ENCODE measurements at regions not wholly inside any gene's neighbourhood (a gene's known extent, or its start where the extent isn't known, plus 50 kb on each side); places are given as distances from the start of the nearest gene placed in this dataset.
"Not testable (repeated sequence)": the region's sequence is repeated elsewhere in the genome, so short reads cannot be mapped to it uniquely, and the experiment has no call there.

GRCh38 chr1:188669728-188670382, 1807.8 kb downstream of the BRINP3 start:
- DNase-seq, result no peak

GRCh38 chr1:188670837-188671236, 1806.8 kb downstream of the BRINP3 start:
- no peak for DNase-seq

- DNase-seq, result no peak
These were observed 1805.5 kb downstream of the BRINP3 start for GRCh38 chr1:188672153-188672552.

- no peak for DNase-seq
These were observed 1788.1 kb downstream of the BRINP3 start for GRCh38 chr1:188689542-188689941.

GRCh38 chr1:188700116-188700515, 1777.5 kb downstream of the BRINP3 start:
- no peak for DNase-seq

- no peak for DNase-seq
These were observed 1770.9 kb downstream of the BRINP3 start for GRCh38 chr1:188706742-188707141.

- DNase-seq, result no peak
These were observed 1768.7 kb downstream of the BRINP3 start for GRCh38 chr1:188708795-188709535.

- DNase-seq, result no peak
These were observed 1762.1 kb downstream of the BRINP3 start for GRCh38 chr1:188715566-188715965.

- DNase-seq, result no peak
These were observed 1757.9 kb downstream of the BRINP3 start for GRCh38 chr1:188719735-188720134.

- DNase-seq, result no peak
These were observed 1754.2 kb downstream of the BRINP3 start for GRCh38 chr1:188723332-188724020.

GRCh38 chr1:188729039-188729438, 1748.6 kb downstream of the BRINP3 start:
- DNase-seq, result no peak

GRCh38 chr1:188735567-188735966, 1742.1 kb downstream of the BRINP3 start:
- DNase-seq, result no peak

GRCh38 chr1:188749275-188749674, 1728.4 kb downstream of the BRINP3 start:
- DNase-seq, result not testable (repeated sequence)

- DNase-seq, result not testable (repeated sequence)
These were observed 1725.6 kb downstream of the BRINP3 start for GRCh38 chr1:188752027-188752426.

- not testable (repeated sequence) for DNase-seq
These were observed 1719.9 kb downstream of the BRINP3 start for GRCh38 chr1:188757747-188758146.

GRCh38 chr1:188761226-188761625, 1716.4 kb downstream of the BRINP3 start:
- no peak for DNase-seq

- DNase-seq, result no peak
These were observed 1715.4 kb downstream of the BRINP3 start for GRCh38 chr1:188762166-188762743.

GRCh38 chr1:188763541-188763940, 1714.1 kb downstream of the BRINP3 start:
- no peak for DNase-seq

- no peak for DNase-seq
These were observed 1708.5 kb downstream of the BRINP3 start for GRCh38 chr1:188769181-188769580.

- DNase-seq, result no peak
These were observed 1707.7 kb downstream of the BRINP3 start for GRCh38 chr1:188769936-188770335.

- no peak for DNase-seq
These were observed 1699.1 kb downstream of the BRINP3 start for GRCh38 chr1:188778578-188778977.

- DNase-seq, result no peak
These were observed 1695.3 kb downstream of the BRINP3 start for GRCh38 chr1:188782220-188782841.

- no peak for DNase-seq
These were observed 1682.7 kb downstream of the BRINP3 start for GRCh38 chr1:188794969-188795368.
